ENCODE measurements at regions not wholly inside any gene's neighbourhood (a gene's known extent, or its start where the extent isn't known, plus 50 kb on each side); places are given as distances from the start of the nearest gene placed in this dataset.

GRCh38 chr9:555493-555892, 286.0 kb upstream of the DMRT1 start:
- H3K4me3 ChIP-seq (ENCODE audit: low read depth, low read length) = no peak overlapping the region
- ChIA-PET CTCF (no interaction called here), POLR2A (no interaction called here)
- DNase-seq (ENCODE audit: low read depth, low spot score) = no peak
- no peak for TF ChIP-seq CTCF (IDR thresholded peaks at IDR 0.05; ENCODE audit: insufficient read depth, low read length, missing control alignments)

GRCh38 chr9:556199-556598, 285.3 kb upstream of the DMRT1 start:
- ChIA-PET POLR2A (no interaction called here), CTCF (no interaction called here)
- no peak for TF ChIP-seq CTCF (IDR thresholded peaks at IDR 0.05; ENCODE audit: insufficient read depth, low read length, missing control alignments)
- DNase-seq (ENCODE audit: low read depth, low spot score) = no peak
- H3K4me3 ChIP-seq (ENCODE audit: low read depth, low read length) = no peak overlapping the region

- CTCF ChIA-PET = no interaction called here
- POLR2A ChIA-PET = no interaction called here
- no peak overlapping the region for H3K4me3 ChIP-seq (ENCODE audit: low read depth, low read length)
- no peak for TF ChIP-seq CTCF (IDR thresholded peaks at IDR 0.05; ENCODE audit: insufficient read depth, low read length, missing control alignments)
- no peak for DNase-seq (ENCODE audit: low read depth, low spot score)
Observed at GRCh38 chr9:556675-557074, 284.8 kb upstream of the DMRT1 start.

GRCh38 chr9:557601-558201, 283.8 kb upstream of the DMRT1 start:
- H3K4me3 ChIP-seq (ENCODE audit: low read depth, low read length) = no peak overlapping the region
- DNase-seq (ENCODE audit: low read depth, low spot score) = no peak
- no peak for TF ChIP-seq CTCF (IDR thresholded peaks at IDR 0.05; ENCODE audit: insufficient read depth, low read length, missing control alignments)
- ChIA-PET POLR2A (no interaction called here), CTCF (no interaction called here)

GRCh38 chr9:561427-561826, 280.1 kb upstream of the DMRT1 start:
- H3K4me3 ChIP-seq (ENCODE audit: low read depth, low read length) = no peak overlapping the region
- ChIA-PET POLR2A (no interaction called here), CTCF (no interaction called here)
- no peak for TF ChIP-seq CTCF (IDR thresholded peaks at IDR 0.05; ENCODE audit: insufficient read depth, low read length, missing control alignments)
- no peak for DNase-seq (ENCODE audit: low read depth, low spot score)

- H3K4me3 ChIP-seq (ENCODE audit: low read depth, low read length) = no peak overlapping the region
- ChIA-PET POLR2A (no interaction called here), CTCF (no interaction called here)
- no peak for TF ChIP-seq CTCF (IDR thresholded peaks at IDR 0.05; ENCODE audit: insufficient read depth, low read length, missing control alignments)
- no peak for DNase-seq (ENCODE audit: low read depth, low spot score)
Observed at GRCh38 chr9:563200-563599, 278.3 kb upstream of the DMRT1 start.
